SK-N-SH (cell line): ENCODE measurements at regions not wholly inside any gene's neighbourhood (a gene's known extent, or its start where the extent isn't known, plus 50 kb on each side); places are given as distances from the start of the nearest gene placed in this dataset.

Source experiments
- CTCF ChIA-PET: fragments of 300-600, 350-600 bp; formaldehyde crosslinking; extraction: SDS; loops from one replicate; lab custom pipeline; 2021; lab: Yijun Ruan, JAX
- POLR2A ChIA-PET: fragments of 350-600 bp; sonication (Branson Sonifier 250); formaldehyde crosslinking; extraction: SDS; loops from one replicate; lab custom pipeline; 2020; ENCODE audit warnings: antibody characterized with exemption, inconsistent platforms; lab: Yijun Ruan, JAX
- DNase-seq: peaks from one replicate; pipeline ENCODE4 v3.0.0; 2012
- H2AFZ ChIP-seq: fragments of 200-600 bp; sonication (generic); 2 replicates; pipeline ENCODE4 v1.8.1; 2016; ENCODE audit warnings: antibody characterized with exemption, mild to moderate bottlenecking, low read depth
- H3F3A ChIP-seq: fragments of 200-600 bp; sonication (generic); replicated peaks from 2 replicates; pipeline ENCODE3; 2016; ENCODE audit warnings: antibody characterized with exemption, mild to moderate bottlenecking; ENCODE audit not compliant: insufficient read depth
- H3K27ac ChIP-seq, 2 experiments: fragments of 200-500 bp in 1 of 2; fragments of 200-600 bp in 1 of 2; sonication (Bioruptor generic) in 1 of 2; sonication (generic), shearing (Covaris generic) in 1 of 2; 2 replicates each; pipeline versions ENCODE4 v1.5.1 to v1.6.1; 2014 to 2016; ENCODE audit warnings: low read depth in 2 of 2, inconsistent platforms in 1 of 2, low read length in 1 of 2, mild to moderate bottlenecking in 1 of 2, mixed read lengths in 1 of 2
- H3K27me3 ChIP-seq: fragments of 200-600 bp; sonication (generic), shearing (Covaris generic); 2 replicates; pipeline ENCODE4 v1.6.1; 2016; ENCODE audit warnings: mixed run types; ENCODE audit not compliant: insufficient read depth
- H3K36me3 ChIP-seq, 2 experiments: fragments of 200-500 bp in 1 of 2; fragments of 200-600 bp in 1 of 2; sonication (Bioruptor generic) in 1 of 2; sonication (generic) in 1 of 2; replicated peaks in 1 of 2; 2 replicates each; pipeline versions ENCODE3 to v1.5.1; 2014 to 2016; ENCODE audit warnings: low read length in 1 of 2, mild to moderate bottlenecking in 1 of 2; ENCODE audit not compliant: insufficient read depth in 2 of 2, control insufficient read depth in 1 of 2
- H3K4me1 ChIP-seq, 2 experiments: fragments of 200-500 bp in 1 of 2; fragments of 200-600 bp in 1 of 2; sonication (Bioruptor generic) in 1 of 2; sonication (generic), shearing (Covaris generic) in 1 of 2; 2 replicates each; pipeline versions ENCODE4 v1.5.1 to v1.6.1; 2014 to 2016; ENCODE audit warnings: low read depth in 1 of 2, low read length in 1 of 2, mixed run types in 1 of 2; ENCODE audit not compliant: insufficient read depth in 2 of 2, control insufficient read depth in 1 of 2
- H3K4me2 ChIP-seq: fragments of 200-600 bp; sonication (generic), shearing (Covaris generic); 2 replicates; pipeline ENCODE4 v1.6.1; 2017; ENCODE audit warnings: mixed run types
- H3K4me3 ChIP-seq, 2 experiments: fragments of 200-500 bp in 1 of 2; fragments of 200-600 bp in 1 of 2; sonication (Bioruptor generic) in 1 of 2; sonication (generic), shearing (Covaris generic) in 1 of 2; 2 replicates each; pipeline versions ENCODE4 v1.5.1 to v1.8.1; 2014 to 2016; ENCODE audit warnings: low read depth in 2 of 2, inconsistent platforms in 1 of 2, low read length in 1 of 2, mild to moderate bottlenecking in 1 of 2, mixed read lengths in 1 of 2, moderate library complexity in 1 of 2
- H3K79me2 ChIP-seq: fragments of 200-600 bp; sonication (generic); 2 replicates; pipeline ENCODE4 v1.8.1; 2017; ENCODE audit warnings: mild to moderate bottlenecking; ENCODE audit not compliant: insufficient read depth
- H3K9ac ChIP-seq: fragments of 200-600 bp; sonication (generic); 2 replicates; pipeline ENCODE4 v1.6.1; 2017; ENCODE audit warnings: mixed run types
- H3K9me2 ChIP-seq: fragments of 200-600 bp; sonication (generic); 2 replicates; pipeline ENCODE4 v1.6.1; 2017; ENCODE audit warnings: mixed run types
- H3K9me3 ChIP-seq: fragments of 200-600 bp; sonication (generic); 2 replicates; pipeline ENCODE4 v1.6.1; 2017; ENCODE audit warnings: mixed run types, mild to moderate bottlenecking, moderate library complexity
- H4K20me1 ChIP-seq: fragments of 200-600 bp; sonication (generic); 2 replicates; pipeline ENCODE4 v1.6.1; 2017; ENCODE audit warnings: mild to moderate bottlenecking, mixed run types; ENCODE audit not compliant: insufficient read depth
- CHD2 ChIP-seq: fragments of 150-350 bp; IDR thresholded peaks from 2 replicates; pipeline ENCODE4 v1.6.1; 2018; ENCODE audit warnings: low read length; ENCODE audit not compliant: partially characterized antibody
- ELF1 ChIP-seq: IDR thresholded peaks from 2 replicates; pipeline ENCODE4 v1.4.0; 2012
- EP300 ChIP-seq, 2 experiments: IDR thresholded peaks; 2 replicates each; pipeline versions ENCODE4 v1.4.0 to v1.6.1; 2012; ENCODE audit warnings: borderline replicate concordance in 1 of 2, low read depth in 1 of 2, low read length in 1 of 2
- FOXJ3 ChIP-seq: sonication (generic); formaldehyde crosslinking; IDR thresholded peaks from 2 replicates; pipeline ENCODE4 v1.5.1; 2020; ENCODE audit warnings: mild to moderate bottlenecking, missing genetic modification reagents
- GABPA ChIP-seq: IDR thresholded peaks from 2 replicates; pipeline ENCODE4 v1.4.0; 2012; ENCODE audit warnings: low read depth, mild to moderate bottlenecking
- GATA2 ChIP-seq: sonication (generic); formaldehyde crosslinking; IDR thresholded peaks from 2 replicates; pipeline ENCODE4 v1.5.0; 2020; ENCODE audit warnings: mild to moderate bottlenecking, missing genetic modification reagents
- JUND ChIP-seq: IDR thresholded peaks from 2 replicates; pipeline ENCODE4 v1.4.0; 2012
- NFIC ChIP-seq: IDR thresholded peaks from 2 replicates; pipeline ENCODE4 v1.4.0; 2012; ENCODE audit warnings: borderline replicate concordance
- PBX3 ChIP-seq: IDR thresholded peaks from 2 replicates; pipeline ENCODE4; 2012
- POLR2AphosphoS5 ChIP-seq: IDR thresholded peaks from 2 replicates; pipeline ENCODE4 v1.6.1; 2012; ENCODE audit warnings: low read depth, low read length
- RAD21 ChIP-seq: IDR thresholded peaks from 2 replicates; pipeline ENCODE4 v1.6.1; 2012; ENCODE audit warnings: mild to moderate bottlenecking, low read length
- RCOR1 ChIP-seq: fragments of 150-350 bp; IDR thresholded peaks from 2 replicates; pipeline ENCODE4 v1.6.1; 2017; ENCODE audit warnings: antibody characterized with exemption, low read length
- REST ChIP-seq: IDR thresholded peaks from 2 replicates; pipeline ENCODE4 v1.6.1; 2012; ENCODE audit warnings: mild to moderate bottlenecking, low read depth, low read length, moderate library complexity
- RFX5 ChIP-seq: IDR thresholded peaks from 2 replicates; pipeline ENCODE4 v1.6.1; 2012; ENCODE audit warnings: mild to moderate bottlenecking, improper control_type of control experiment, low read length
- RXRA ChIP-seq: IDR thresholded peaks from 2 replicates; pipeline ENCODE4 v1.4.0; 2012; ENCODE audit warnings: low read depth, mild to moderate bottlenecking, borderline replicate concordance
- SIN3A ChIP-seq: IDR thresholded peaks from 2 replicates; pipeline ENCODE4 v1.6.1; 2012; ENCODE audit warnings: low read depth, mild to moderate bottlenecking, low read length, moderate library complexity, borderline replicate concordance
- TAF1 ChIP-seq: IDR thresholded peaks from 2 replicates; pipeline ENCODE4 v1.6.1; 2012; ENCODE audit warnings: low read depth, mild to moderate bottlenecking, low read length, moderate library complexity, borderline replicate concordance
- TCF12 ChIP-seq: IDR thresholded peaks from 2 replicates; pipeline ENCODE4 v1.4.0; 2012
- TEAD4 ChIP-seq: IDR thresholded peaks from 2 replicates; pipeline ENCODE4 v1.4.0; 2012; ENCODE audit warnings: mild to moderate bottlenecking, borderline replicate concordance; ENCODE audit not compliant: insufficient read depth
- USF1 ChIP-seq: IDR thresholded peaks from 2 replicates; pipeline ENCODE4 v1.4.0; 2012; ENCODE audit warnings: low read depth, borderline replicate concordance
- ZBTB33 ChIP-seq: IDR thresholded peaks from 2 replicates; pipeline ENCODE4 v1.4.0; 2012; ENCODE audit warnings: low read depth, borderline replicate concordance
- WGBS: methylation state at CpG from one replicate; pipeline ENCODE4 v1.1.6; 2017; ENCODE audit warnings: low lambda C conversion rate; 5-methylcytosine and 5-hydroxymethylcytosine counted together

GRCh38 chr3:187590861-187591576 lies 79.2 kb downstream of the SST start (continued):
- TF ChIP-seq POLR2AphosphoS5 (no peak), USF1 (no peak), RXRA (no peak), PBX3 (no peak), SIN3A (no peak), RFX5 (no peak), EP300 (IDR thresholded peaks at IDR 0.05; ENCODE audit: borderline replicate concordance in 1 of 2, low read depth in 1 of 2, low read length in 1 of 2) (no peak), RAD21 (no peak), GABPA (no peak), RCOR1 (no peak)

- Histone ChIP-seq H3K4me3 (no peak overlapping the region), H3K4me1 (no peaks in the 10 kb centered on the region), H3K9me2 (no peaks in the 10 kb centered on the region), H3K27me3 (no peaks in the 10 kb centered on the region; the same call in 1 of the 2 replicates), H3K9me3 (no peaks in the 10 kb centered on the region), H3K9ac (no peak overlapping the region), H3K79me2 (no peaks in the 10 kb centered on the region), H4K20me1 (no peaks in the 10 kb centered on the region), H3K4me2 (no peak overlapping the region), H3F3A (no peaks in the 10 kb centered on the region), H3K36me3 (no peaks in the 10 kb centered on the region), H3K27ac (no peak overlapping the region), H2AFZ (no peak overlapping the region)
- TF ChIP-seq EP300 (IDR thresholded peaks at IDR 0.05; ENCODE audit: borderline replicate concordance in 1 of 2, low read depth in 1 of 2, low read length in 1 of 2) (no peak), RFX5 (no peak), GATA2 (no peak), TCF12 (no peak)
- WGBS: 32% methylated on average over 4 of the region's 4 CpGs
- POLR2A ChIA-PET: no interaction called here
- DNase-seq: no peak
- CTCF ChIA-PET: no interaction called here
Observed at GRCh38 chr3:187587076-187587475, 83.1 kb downstream of the SST start.

GRCh38 chr3:187586226-187586625 lies 84.0 kb downstream of the SST start:
- H3K4me3 ChIP-seq: no peak overlapping the region
- POLR2A ChIA-PET: no interaction called here

More at GRCh38 chr3:187586226-187586625, 84.0 kb downstream of the SST start:
- no peaks in the 10 kb centered on the region for H3K9me2 ChIP-seq
- H3K4me1 ChIP-seq: no peaks in the 10 kb centered on the region
- H3K27me3 ChIP-seq: no peaks in the 10 kb centered on the region
- H3K36me3 ChIP-seq: no peaks in the 10 kb centered on the region
- H3K9ac ChIP-seq: no peak overlapping the region
- TF ChIP-seq ZBTB33: no peak
- TF ChIP-seq POLR2AphosphoS5: no peak
- no peak for TF ChIP-seq REST
- no peak for TF ChIP-seq TAF1
- no peak for TF ChIP-seq NFIC
- no peak for TF ChIP-seq FOXJ3 (CRISPR knock-in tag)
- no peak for TF ChIP-seq RCOR1
- no peak for TF ChIP-seq CHD2
- TF ChIP-seq JUND: no peak
- TF ChIP-seq ELF1: no peak
- TF ChIP-seq RFX5: no peak
- TF ChIP-seq TEAD4: no peak
- no peaks in the 10 kb centered on the region for H3K79me2 ChIP-seq
- H4K20me1 ChIP-seq: no peaks in the 10 kb centered on the region
- H3K9me3 ChIP-seq: no peaks in the 10 kb centered on the region
- H3F3A ChIP-seq: no peaks in the 10 kb centered on the region
- DNase-seq: no peak
- no peak overlapping the region for H3K27ac ChIP-seq
- no peak overlapping the region for H2AFZ ChIP-seq
- CTCF ChIA-PET: no interaction called here
- no peak overlapping the region for H3K4me2 ChIP-seq
